Uterus (tissue), 3 donors: ENCODE measurements at regions not wholly inside any gene's neighbourhood (a gene's known extent, or its start where the extent isn't known, plus 50 kb on each side); places are given as distances from the start of the nearest gene placed in this dataset.

Source experiments
- DNase-seq, 2 donors: peaks; one replicate each; pipeline ENCODE4 v3.0.0-alpha.2; 2019 to 2020
- H3K27ac ChIP-seq, 2 donors: fragments of 200-600 bp; sonication (generic); 1 replicate in 1 of 2; 2 replicates in 1 of 2; pipeline ENCODE4 v1.5.1; 2016 to 2018
- H3K27me3 ChIP-seq, 2 donors: fragments of 200-600 bp; sonication (generic); one replicate each; pipeline ENCODE4 v1.5.1; 2018 to 2019; ENCODE audit warnings: control low read depth in 1 of 2
- H3K36me3 ChIP-seq, 2 donors: fragments of 200-600 bp; sonication (generic); one replicate each; pipeline ENCODE4 v1.5.1; 2019; ENCODE audit warnings: control low read depth in 1 of 2
- H3K4me1 ChIP-seq, 2 donors: fragments of 200-600 bp; sonication (generic); one replicate each; pipeline ENCODE4 v1.5.1; 2018 to 2019; ENCODE audit warnings: control low read depth in 1 of 2
- H3K4me3 ChIP-seq, 2 donors: fragments of 200-600 bp; sonication (generic); 1 replicate in 1 of 2; 2 replicates in 1 of 2; pipeline ENCODE4 v1.5.1; 2018 to 2019; ENCODE audit warnings: mild to moderate bottlenecking in 1 of 2
- H3K9me3 ChIP-seq, 2 donors: fragments of 200-600 bp; sonication (generic); one replicate each; pipeline ENCODE4 v1.5.1; 2019; ENCODE audit warnings: control low read depth in 1 of 2
- CTCF ChIP-seq, 4 experiments: fragments of 200-600 bp in 2 of 4; fragments of 450-650 bp in 2 of 4; sonication (generic) in 2 of 4; IDR thresholded peaks; one replicate each; pipeline ENCODE4 v1.5.1; 2016 to 2019; ENCODE audit warnings: antibody characterized with exemption in 4 of 4, mild to moderate bottlenecking in 2 of 4, moderate library complexity in 1 of 4
- POLR2A ChIP-seq, 2 donors: fragments of 450-650 bp; IDR thresholded peaks; one replicate each; pipeline ENCODE4 v1.6.1; 2016; ENCODE audit warnings: antibody characterized with exemption in 2 of 2, mild to moderate bottlenecking in 1 of 2, moderate library complexity in 1 of 2
- intact Hi-C: fragments of 100-400 bp; cut with DNase I; formaldehyde crosslinking; loops from one replicate; pipeline ENCODE4 v1.15.1; 2023; ENCODE audit warnings: low total_unique reads
- donor health status: DM: yes; HTN: yes; CAD: no.

- intact Hi-C loops = no loop called here
- no peak overlapping the region for H3K27ac ChIP-seq
- DNase-seq = no peak
These were observed 219.0 kb downstream of the BMP7 start for GRCh38 chr20:57047281-57048026.

GRCh38 chr20:57048027-57048869, 218.2 kb downstream of the BMP7 start:
- Histone ChIP-seq H3K27me3 (no peaks in the 10 kb centered on the region), H3K4me1 (no peaks in the 10 kb centered on the region), H3K9me3 (no peaks in the 10 kb centered on the region), H3K4me3 (no peak overlapping the region), H3K36me3 (no peaks in the 10 kb centered on the region), H3K27ac (no peak overlapping the region)
- TF ChIP-seq CTCF (IDR thresholded peaks at IDR 0.05) (peak in 3 of 4 experiments; percentile 18 to 43 (median 36)), POLR2A (IDR thresholded peaks at IDR 0.05) (no peak)
- intact Hi-C loops = no loop called here
- DNase-seq = no peak

More at GRCh38 chr20:57047281-57048026, 219.0 kb downstream of the BMP7 start:
- H3K36me3 ChIP-seq = no peaks in the 10 kb centered on the region
- TF ChIP-seq POLR2A (IDR thresholded peaks at IDR 0.05) (no peak), CTCF (IDR thresholded peaks at IDR 0.05) (no peak)
- no peaks in the 10 kb centered on the region for H3K9me3 ChIP-seq
- H3K4me1 ChIP-seq = no peaks in the 10 kb centered on the region
- no peak overlapping the region for H3K4me3 ChIP-seq
- H3K27me3 ChIP-seq = no peaks in the 10 kb centered on the region

GRCh38 chr20:57049296-57049695, 217.1 kb downstream of the BMP7 start:
- intact Hi-C loops = no loop called here
- DNase-seq = no peak
- H3K36me3 ChIP-seq = no peaks in the 10 kb centered on the region
- no peak overlapping the region for H3K27ac ChIP-seq
- H3K4me3 ChIP-seq = no peak overlapping the region
- TF ChIP-seq CTCF (IDR thresholded peaks at IDR 0.05) = no peak
- TF ChIP-seq POLR2A (IDR thresholded peaks at IDR 0.05) = no peak
- H3K27me3 ChIP-seq = no peaks in the 10 kb centered on the region
- H3K9me3 ChIP-seq = no peaks in the 10 kb centered on the region
- no peaks in the 10 kb centered on the region for H3K4me1 ChIP-seq

- H3K4me3 ChIP-seq = no peak overlapping the region
- H3K27ac ChIP-seq = no peak overlapping the region
- H3K9me3 ChIP-seq = no peaks in the 10 kb centered on the region
- H3K27me3 ChIP-seq = no peaks in the 10 kb centered on the region
- DNase-seq = no peak
- intact Hi-C loops = no loop called here
- H3K36me3 ChIP-seq = no peaks in the 10 kb centered on the region
- TF ChIP-seq CTCF (IDR thresholded peaks at IDR 0.05) = no peak
- no peak for TF ChIP-seq POLR2A (IDR thresholded peaks at IDR 0.05)
- H3K4me1 ChIP-seq = no peaks in the 10 kb centered on the region
These were observed 215.3 kb downstream of the BMP7 start for GRCh38 chr20:57051096-57051495.

GRCh38 chr20:57053067-57053466, 213.4 kb downstream of the BMP7 start:
- no peaks in the 10 kb centered on the region for H3K4me1 ChIP-seq
- H3K9me3 ChIP-seq = no peaks in the 10 kb centered on the region
- intact Hi-C loops = no loop called here
- no peak for TF ChIP-seq CTCF (IDR thresholded peaks at IDR 0.05)
- TF ChIP-seq POLR2A (IDR thresholded peaks at IDR 0.05) = no peak
- H3K4me3 ChIP-seq = no peak overlapping the region
- no peaks in the 10 kb centered on the region for H3K27me3 ChIP-seq
- no peak for DNase-seq
- H3K36me3 ChIP-seq = no peaks in the 10 kb centered on the region
- no peak overlapping the region for H3K27ac ChIP-seq
